CD4-positive, CD25-positive, alpha-beta regulatory T cell (primary cell): ENCODE measurements at regions not wholly inside any gene's neighbourhood (a gene's known extent, or its start where the extent isn't known, plus 50 kb on each side); places are given as distances from the start of the nearest gene placed in this dataset.

Experiments used
- ATAC-seq, 2 donors: fragments of 150-1000 bp; cut with Tn5 transposase; one replicate each; pipeline ENCODE4 v1.10.0; 2021; ENCODE audit warnings: low read depth in 2 of 2, moderate number of reproducible peaks in 2 of 2, moderate library complexity in 1 of 2
- DNase-seq, 3 donors: peaks; one replicate each; pipeline versions ENCODE4 v3.0.0 to v3.0.0-alpha.2; 2012 to 2022; ENCODE audit warnings: mixed read lengths in 1 of 3
- H3K27ac ChIP-seq: one replicate; pipeline ENCODE4 v1.7.0; 2013; ENCODE audit warnings: mild to moderate bottlenecking, low read length; ENCODE audit not compliant: insufficient read depth, poor library complexity, severe bottlenecking
- H3K27me3 ChIP-seq: one replicate; pipeline ENCODE4 v1.7.0; 2013; ENCODE audit warnings: low read length; ENCODE audit not compliant: control insufficient read depth, insufficient read depth
- H3K36me3 ChIP-seq: one replicate; pipeline ENCODE4 v1.7.0; 2013; ENCODE audit warnings: mild to moderate bottlenecking, low read length, moderate library complexity; ENCODE audit not compliant: control insufficient read depth, insufficient read depth
- H3K4me1 ChIP-seq: 2 replicates; pipeline ENCODE4 v1.7.0; 2013; ENCODE audit warnings: mild to moderate bottlenecking, low read length; ENCODE audit not compliant: insufficient read depth, control insufficient read depth, poor library complexity, severe bottlenecking
- H3K4me3 ChIP-seq: one replicate; pipeline ENCODE4 v1.7.0; 2013; ENCODE audit warnings: low read depth, mild to moderate bottlenecking, low read length, moderate library complexity
- H3K9me3 ChIP-seq, 2 experiments: 1 replicate in 1 of 2; 2 replicates in 1 of 2; pipeline ENCODE4 v1.7.0; 2013; ENCODE audit warnings: low read length in 2 of 2, mild to moderate bottlenecking in 1 of 2, moderate library complexity in 1 of 2; ENCODE audit not compliant: control insufficient read depth in 2 of 2
- H3K27ac Mint-ChIP-seq, 3 donors: one replicate each; pipeline ENCODE4 v1.8.0; 2020 to 2022; ENCODE audit warnings: mild to moderate bottlenecking in 3 of 3, mixed read lengths in 3 of 3, moderate library complexity in 2 of 3
- H3K27me3 Mint-ChIP-seq: one replicate; pipeline ENCODE4 v1.8.0; 2022; ENCODE audit warnings: mild to moderate bottlenecking, mixed read lengths
- H3K36me3 Mint-ChIP-seq: one replicate; pipeline ENCODE4 v1.8.0; 2020; ENCODE audit warnings: mixed read lengths
- H3K4me1 Mint-ChIP-seq, 4 donors: one replicate each; pipeline ENCODE4 v1.8.0; 2020 to 2022; ENCODE audit warnings: mixed read lengths in 4 of 4, mild to moderate bottlenecking in 1 of 4
- H3K4me3 Mint-ChIP-seq, 4 donors: one replicate each; pipeline ENCODE4 v1.8.0; 2020 to 2022; ENCODE audit warnings: mild to moderate bottlenecking in 4 of 4, mixed read lengths in 4 of 4, moderate library complexity in 3 of 4
- H3K9me3 Mint-ChIP-seq, 7 donors: one replicate each; pipeline ENCODE4 v1.8.0; 2020 to 2022; ENCODE audit warnings: mixed read lengths in 7 of 7, mild to moderate bottlenecking in 3 of 7, moderate library complexity in 2 of 7

GRCh38 chr5:103360475-103360874, 101.9 kb downstream of the MACIR start:
- Mint-ChIP-seq H3K27me3 (peaks cover 4% of the 10 kb centered on the region), H3K4me1 (peaks cover 8 to 23% (median 12%) of the 10 kb centered on the region in 4 donors), H3K9me3 (peaks cover 0 to 6% (median 1%) of the 10 kb centered on the region in 7 donors), H3K27ac (no peak overlapping the region), H3K36me3 (no peaks in the 10 kb centered on the region), H3K4me3 (no peak overlapping the region)
- no peak for ATAC-seq
- Histone ChIP-seq H3K9me3 (no peaks in the 10 kb centered on the region), H3K4me3 (no peak overlapping the region), H3K27me3 (no peaks in the 10 kb centered on the region), H3K27ac (no peak overlapping the region), H3K4me1 (no peaks in the 10 kb centered on the region), H3K36me3 (no peaks in the 10 kb centered on the region)
- no peak for DNase-seq

GRCh38 chr5:103358305-103358995, 99.9 kb downstream of the MACIR start:
- peaks cover 4% of the 10 kb centered on the region for H3K27me3 ChIP-seq
- H3K4me1 ChIP-seq: no peaks in the 10 kb centered on the region
- ATAC-seq (no peak), DNase-seq (no peak)
- Mint-ChIP-seq H3K4me1 (peaks cover 8 to 23% (median 12%) of the 10 kb centered on the region in 4 donors), H3K4me3 (no peak overlapping the region), H3K9me3 (peaks cover 0 to 4% (median 0%) of the 10 kb centered on the region in 7 donors), H3K27me3 (no peaks in the 10 kb centered on the region), H3K27ac (no peak overlapping the region), H3K36me3 (no peaks in the 10 kb centered on the region)
- no peak overlapping the region for H3K4me3 ChIP-seq
- H3K27ac ChIP-seq: no peak overlapping the region
- H3K36me3 ChIP-seq: no peaks in the 10 kb centered on the region
- H3K9me3 ChIP-seq: no peaks in the 10 kb centered on the region

- H3K27ac ChIP-seq: no peak overlapping the region
- DNase-seq (no peak), ATAC-seq (no peak)
- H3K4me1 ChIP-seq: no peaks in the 10 kb centered on the region
- peaks cover 4% of the 10 kb centered on the region for H3K27me3 ChIP-seq
- Mint-ChIP-seq H3K9me3 (peaks cover 0 to 4% (median 0%) of the 10 kb centered on the region in 7 donors), H3K27me3 (no peaks in the 10 kb centered on the region), H3K4me3 (no peak overlapping the region), H3K36me3 (no peaks in the 10 kb centered on the region), H3K27ac (no peak overlapping the region), H3K4me1 (peaks cover 8 to 23% (median 12%) of the 10 kb centered on the region in 4 donors)
- H3K9me3 ChIP-seq: no peaks in the 10 kb centered on the region
- H3K4me3 ChIP-seq: no peak overlapping the region
- no peaks in the 10 kb centered on the region for H3K36me3 ChIP-seq
These were observed 99.1 kb downstream of the MACIR start for GRCh38 chr5:103357636-103358035.

- no peaks in the 10 kb centered on the region for H3K4me1 ChIP-seq
- DNase-seq (peak in 1 of 3 donors; percentile 17), ATAC-seq (no peak)
- Mint-ChIP-seq H3K27me3 (no peaks in the 10 kb centered on the region), H3K27ac (no peak overlapping the region), H3K4me1 (peaks cover 8 to 23% (median 12%) of the 10 kb centered on the region in 4 donors), H3K9me3 (peaks cover 0 to 4% (median 0%) of the 10 kb centered on the region in 7 donors), H3K36me3 (no peaks in the 10 kb centered on the region), H3K4me3 (no peak overlapping the region)
- peak overlapping the region; percentile 1 for H3K4me3 ChIP-seq
- H3K27ac ChIP-seq: no peak overlapping the region
- H3K9me3 ChIP-seq: no peaks in the 10 kb centered on the region
- peaks cover 4% of the 10 kb centered on the region for H3K27me3 ChIP-seq
- no peaks in the 10 kb centered on the region for H3K36me3 ChIP-seq
These were observed 98.0 kb downstream of the MACIR start for GRCh38 chr5:103356350-103357091.

GRCh38 chr5:103355579-103355978, 97.0 kb downstream of the MACIR start:
- no peaks in the 10 kb centered on the region for H3K4me1 ChIP-seq
- H3K27me3 ChIP-seq: peaks cover 7% of the 10 kb centered on the region
- DNase-seq (no peak), ATAC-seq (no peak)
- Mint-ChIP-seq H3K27me3 (no peaks in the 10 kb centered on the region), H3K9me3 (no peaks in the 10 kb centered on the region), H3K4me3 (no peak overlapping the region), H3K4me1 (peaks cover 8 to 23% (median 12%) of the 10 kb centered on the region in 4 donors), H3K27ac (no peak overlapping the region), H3K36me3 (no peaks in the 10 kb centered on the region)
- H3K27ac ChIP-seq: no peak overlapping the region
- no peak overlapping the region for H3K4me3 ChIP-seq
- no peaks in the 10 kb centered on the region for H3K9me3 ChIP-seq
- H3K36me3 ChIP-seq: no peaks in the 10 kb centered on the region

GRCh38 chr5:103354446-103354845, 95.9 kb downstream of the MACIR start:
- no peaks in the 10 kb centered on the region for H3K36me3 ChIP-seq
- Mint-ChIP-seq H3K27ac (no peak overlapping the region), H3K36me3 (no peaks in the 10 kb centered on the region), H3K27me3 (no peaks in the 10 kb centered on the region), H3K4me3 (no peak overlapping the region), H3K4me1 (peaks cover 8 to 23% (median 12%) of the 10 kb centered on the region in 4 donors), H3K9me3 (no peaks in the 10 kb centered on the region)
- ATAC-seq (no peak), DNase-seq (no peak)
- H3K4me3 ChIP-seq: no peak overlapping the region
- H3K27ac ChIP-seq: no peak overlapping the region
- peaks cover 7% of the 10 kb centered on the region for H3K27me3 ChIP-seq
- no peaks in the 10 kb centered on the region for H3K4me1 ChIP-seq
- no peaks in the 10 kb centered on the region for H3K9me3 ChIP-seq

GRCh38 chr5:103353581-103353980, 95.0 kb downstream of the MACIR start:
- DNase-seq (no peak), ATAC-seq (no peak)
- H3K36me3 ChIP-seq: no peaks in the 10 kb centered on the region
- no peak overlapping the region for H3K27ac ChIP-seq
- no peak overlapping the region for H3K4me3 ChIP-seq
- Mint-ChIP-seq H3K9me3 (no peaks in the 10 kb centered on the region), H3K4me3 (no peak overlapping the region), H3K27me3 (no peaks in the 10 kb centered on the region), H3K27ac (no peak overlapping the region), H3K4me1 (peaks cover 8 to 23% (median 12%) of the 10 kb centered on the region in 4 donors), H3K36me3 (no peaks in the 10 kb centered on the region)
- no peaks in the 10 kb centered on the region for H3K9me3 ChIP-seq
- peaks cover 7% of the 10 kb centered on the region for H3K27me3 ChIP-seq
- no peaks in the 10 kb centered on the region for H3K4me1 ChIP-seq
